ENCODE measurements at regions not wholly inside any gene's neighbourhood (a gene's known extent, or its start where the extent isn't known, plus 50 kb on each side); places are given as distances from the start of the nearest gene placed in this dataset.

DNA sequence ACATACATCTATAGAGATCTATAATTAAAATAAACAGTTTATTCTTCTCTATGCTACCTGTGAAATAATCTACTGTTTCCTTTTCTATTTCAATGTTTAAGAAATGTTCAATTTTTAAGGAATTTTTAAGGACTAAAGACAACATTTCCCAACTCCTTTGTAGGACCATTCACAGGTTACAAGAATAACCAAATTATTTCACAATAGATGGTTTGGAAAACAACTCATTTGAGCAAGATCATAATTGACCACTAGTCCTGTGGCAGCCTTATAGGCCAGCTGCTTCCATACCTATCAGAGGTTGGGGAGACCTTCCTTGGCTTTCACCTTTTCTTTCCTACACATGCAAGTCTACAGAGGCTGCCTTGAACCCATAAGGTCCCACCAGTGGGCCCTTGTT lies 193.7 kb downstream of the TTC39B start:
- no peak for DNase-seq (ENCODE audit: insufficient read length, low spot score)
- no peak for FAIRE-seq

DNA sequence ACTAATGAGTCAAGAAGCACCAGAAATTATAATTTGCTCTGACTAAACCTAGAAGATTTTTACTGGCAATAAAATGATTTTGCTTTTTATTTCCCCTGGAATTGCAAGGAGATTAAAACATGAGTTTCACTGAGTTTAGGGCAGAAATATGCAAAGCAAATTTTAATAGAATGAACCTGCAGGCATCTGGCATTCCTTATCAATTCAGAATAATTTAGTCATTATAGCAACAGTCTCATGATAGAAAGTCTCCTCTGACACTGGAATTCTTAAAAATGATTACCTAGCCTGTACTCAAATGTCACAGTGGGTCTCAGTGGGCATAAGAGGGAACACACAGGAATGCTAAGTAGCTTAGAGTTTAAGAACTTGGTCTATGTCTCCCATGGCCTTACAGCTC lies 195.9 kb downstream of the TTC39B start:
- DNase-seq (ENCODE audit: insufficient read length, low spot score): no peak
- no peak for FAIRE-seq
- no peak for TF ChIP-seq POLR2A (IDR thresholded peaks at IDR 0.05; ENCODE audit: low read depth, low read length)

More for the DNA sequence above, 193.7 kb downstream of the TTC39B start:
- no peak for TF ChIP-seq POLR2A (IDR thresholded peaks at IDR 0.05; ENCODE audit: low read depth, low read length)

DNA sequence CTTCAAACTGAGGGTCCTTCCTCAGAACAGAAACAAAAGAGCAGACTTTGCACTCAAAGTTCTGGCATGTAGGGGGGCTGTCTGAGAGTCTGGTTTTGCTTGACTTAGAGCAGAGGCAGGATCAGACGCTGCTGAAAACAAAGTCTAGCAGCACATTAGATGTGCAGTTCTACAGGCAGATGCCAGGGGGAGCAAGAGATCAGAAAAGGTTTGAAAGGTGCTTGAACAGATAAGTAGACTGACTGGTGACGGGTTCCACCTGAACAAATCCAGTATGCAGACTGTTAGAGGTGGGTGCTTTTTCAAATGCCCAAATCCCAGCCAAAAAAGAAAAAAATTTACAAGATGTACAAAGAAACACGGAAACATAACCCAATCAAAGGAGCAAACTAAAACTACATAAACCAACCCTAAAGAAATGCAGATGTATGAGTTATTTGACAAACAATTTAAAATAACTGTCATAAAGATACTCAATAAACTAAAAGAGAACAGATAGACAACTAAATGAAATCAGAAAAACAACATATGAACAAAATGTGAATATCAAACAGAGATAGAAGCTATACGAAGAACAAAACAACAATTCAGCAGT lies 194.7 kb upstream of the FREM1 start:
- FAIRE-seq: peak; percentile 92
- DNase-seq (ENCODE audit: insufficient read length, low spot score): peak; percentile 7
- no peak for TF ChIP-seq POLR2A (IDR thresholded peaks at IDR 0.05; ENCODE audit: low read depth, low read length)

DNA sequence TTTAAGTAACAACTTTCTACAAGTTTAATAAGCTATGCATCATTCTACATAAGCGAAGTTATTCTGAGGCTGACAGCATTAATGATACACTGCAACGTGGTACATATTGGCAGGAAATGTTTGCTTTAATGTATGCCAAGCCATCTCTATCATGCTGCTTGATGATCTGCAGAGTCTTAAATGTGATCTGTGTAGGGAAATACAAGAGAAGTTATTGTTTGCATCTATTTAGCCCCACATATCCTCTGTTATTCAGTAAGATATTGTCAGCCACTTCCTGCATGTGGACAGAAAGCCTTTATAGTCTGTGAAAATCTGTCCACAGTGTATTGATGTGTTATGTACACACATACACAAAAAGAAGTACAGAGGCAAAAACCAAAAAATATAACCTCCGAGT lies 193.1 kb upstream of the FREM1 start:
- no peak for TF ChIP-seq POLR2A (IDR thresholded peaks at IDR 0.05; ENCODE audit: low read depth, low read length)
- DNase-seq (ENCODE audit: insufficient read length, low spot score) (no peak), FAIRE-seq (no peak)

DNA sequence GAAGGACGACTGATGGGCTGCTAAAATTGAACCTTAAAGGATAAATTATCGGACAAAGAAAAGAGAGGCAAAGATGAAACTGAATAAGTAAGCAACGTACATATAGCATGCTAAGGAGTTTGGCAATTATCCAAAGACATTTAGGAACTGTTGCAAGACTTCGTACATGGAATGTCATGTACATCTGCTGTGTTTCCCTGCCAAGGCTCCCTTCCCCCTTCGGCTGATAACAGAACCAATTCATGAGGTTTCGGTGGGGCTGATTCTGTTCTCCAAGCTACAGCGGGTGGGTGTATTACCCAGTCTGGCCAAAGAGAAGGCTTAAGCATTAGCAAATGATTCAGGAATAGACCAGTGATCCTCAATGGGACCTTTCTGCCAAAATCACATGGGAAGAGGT lies 190.9 kb upstream of the FREM1 start:
- no peak for DNase-seq (ENCODE audit: insufficient read length, low spot score)
- FAIRE-seq: no peak
- TF ChIP-seq POLR2A (IDR thresholded peaks at IDR 0.05; ENCODE audit: low read depth, low read length): no peak

DNA sequence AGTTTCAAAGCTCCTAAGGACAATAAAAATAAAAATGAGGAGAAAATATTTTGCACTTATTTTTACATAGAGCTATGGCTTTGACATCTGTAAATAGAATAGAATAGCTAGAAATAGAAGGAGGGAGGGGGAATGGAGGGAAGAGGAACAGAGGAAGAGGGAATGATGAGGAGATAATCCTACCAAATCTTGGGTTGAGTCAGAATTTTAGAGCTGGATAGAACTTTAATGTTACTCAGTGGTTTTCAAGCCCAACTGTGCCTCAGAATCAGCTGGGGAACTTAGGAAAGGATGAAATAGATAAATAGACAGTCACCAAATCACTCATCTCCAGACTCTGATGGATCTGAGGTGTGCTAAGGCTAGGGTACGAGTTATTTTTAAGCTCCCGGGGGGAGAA lies 190.3 kb upstream of the FREM1 start:
- FAIRE-seq (no peak), DNase-seq (ENCODE audit: insufficient read length, low spot score) (no peak)
- no peak for TF ChIP-seq POLR2A (IDR thresholded peaks at IDR 0.05; ENCODE audit: low read depth, low read length)

DNA sequence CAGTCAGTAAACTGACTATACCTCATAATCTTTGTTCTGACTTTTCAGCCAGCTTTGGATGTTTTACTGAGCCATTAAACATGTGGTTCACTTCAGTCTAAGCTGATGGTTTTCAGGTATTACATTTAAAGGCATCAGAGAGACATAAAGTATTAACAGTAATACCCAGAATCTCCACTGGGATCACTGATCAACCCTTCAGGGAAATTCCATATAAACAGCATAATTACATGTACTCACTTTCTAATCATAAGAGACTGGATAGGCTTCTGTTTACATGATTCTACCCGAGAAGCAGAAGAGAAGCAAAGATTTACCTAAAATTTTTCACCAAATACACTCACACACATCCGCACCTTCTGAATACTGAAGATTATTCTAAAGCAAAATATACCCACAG lies 186.7 kb upstream of the FREM1 start:
- FAIRE-seq (no peak), DNase-seq (ENCODE audit: insufficient read length, low spot score) (no peak)
- TF ChIP-seq POLR2A (IDR thresholded peaks at IDR 0.05; ENCODE audit: low read depth, low read length): no peak

DNA sequence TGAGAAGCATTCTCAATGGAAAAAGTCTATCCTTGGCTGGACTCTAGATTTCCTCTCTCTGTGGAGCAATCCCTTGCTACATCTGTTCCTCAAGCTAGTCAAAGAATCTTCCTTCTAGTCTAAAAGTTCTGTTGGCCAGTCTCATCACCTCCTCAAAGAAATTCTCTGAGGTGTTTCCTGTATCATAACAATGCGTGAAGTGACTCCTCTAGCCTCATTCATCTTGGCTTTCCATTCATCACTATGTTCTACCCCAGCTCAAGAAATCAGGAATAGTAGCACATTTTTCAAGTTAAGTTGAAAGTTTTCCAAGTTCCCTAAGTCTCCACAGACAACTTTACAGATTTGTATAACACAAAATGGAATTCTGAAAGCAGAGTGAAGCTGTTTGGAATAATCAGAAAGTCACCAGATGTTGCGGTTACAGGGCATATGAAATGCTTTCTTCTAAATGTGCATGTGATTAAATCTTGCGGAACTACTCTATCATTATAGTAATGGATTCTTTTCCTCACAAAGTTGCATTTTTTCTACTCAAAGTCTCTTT lies 176.6 kb upstream of the FREM1 start:
- TF ChIP-seq POLR2A (IDR thresholded peaks at IDR 0.05; ENCODE audit: low read depth, low read length): no peak
- DNase-seq (ENCODE audit: insufficient read length, low spot score): no peak
- no peak for FAIRE-seq

DNA sequence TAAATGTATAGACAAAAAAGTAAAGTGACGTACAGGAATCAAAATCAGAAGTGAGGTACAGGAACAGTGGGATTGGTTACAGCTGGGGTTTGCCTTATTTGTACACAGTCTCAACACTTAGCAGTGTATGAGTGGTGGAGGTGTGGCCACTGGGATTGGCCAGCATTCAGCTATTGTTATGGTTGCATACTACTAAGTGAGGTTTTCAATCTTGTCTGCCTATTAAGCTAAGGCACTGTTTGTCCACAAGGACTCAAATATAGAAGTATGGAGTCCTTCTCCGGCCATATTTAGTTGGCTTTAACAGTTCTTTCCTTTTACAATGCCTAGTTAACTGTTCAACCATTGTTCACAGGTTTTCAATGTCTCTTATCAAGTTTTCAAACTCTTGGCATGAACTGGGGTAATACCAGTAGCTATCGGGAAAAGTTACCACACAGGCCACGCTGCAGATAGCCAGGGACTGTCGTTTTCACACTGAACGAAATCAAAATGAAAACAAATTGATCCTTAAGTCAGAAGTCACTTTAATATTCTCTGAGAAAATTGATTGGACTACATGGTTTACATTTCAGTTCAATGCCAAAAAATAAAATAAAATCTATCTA lies 176.0 kb upstream of the FREM1 start:
- no peak for TF ChIP-seq POLR2A (IDR thresholded peaks at IDR 0.05; ENCODE audit: low read depth, low read length)
- DNase-seq (ENCODE audit: insufficient read length, low spot score): no peak
- FAIRE-seq: no peak

DNA sequence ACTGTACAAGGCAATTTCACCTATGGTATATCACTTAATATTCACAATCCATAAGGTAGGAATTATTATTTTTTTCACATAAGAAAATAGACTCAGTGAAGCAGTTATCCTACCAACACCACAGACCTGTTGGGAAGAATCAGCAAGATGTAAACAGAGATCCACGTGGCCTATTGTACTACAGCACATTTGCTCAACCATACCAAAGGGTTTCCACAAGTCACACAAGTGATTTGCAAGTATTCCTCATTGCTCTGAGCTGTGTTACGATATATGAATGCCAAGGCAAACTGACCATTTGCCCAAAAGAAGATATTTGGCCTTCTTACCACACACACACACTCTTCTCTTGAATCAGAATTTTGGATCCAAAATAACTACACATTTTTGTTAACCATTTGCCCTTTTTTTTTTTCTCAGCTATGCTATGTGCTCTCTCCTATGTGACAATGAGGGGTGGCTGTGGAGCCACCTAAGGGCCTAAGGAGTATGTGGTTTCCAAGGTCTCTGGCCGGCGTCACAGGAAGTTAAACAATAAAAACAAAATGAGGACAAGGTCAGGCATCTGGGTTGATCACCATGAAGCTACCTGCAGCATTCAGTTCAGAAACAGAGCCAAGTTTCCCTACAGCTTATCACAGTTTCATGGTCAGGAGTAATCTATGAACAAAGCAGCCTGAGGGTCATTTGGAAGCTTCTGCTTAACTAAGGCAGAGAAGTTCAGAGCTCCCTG lies 171.0 kb upstream of the FREM1 start:
- FAIRE-seq: no peak

DNA sequence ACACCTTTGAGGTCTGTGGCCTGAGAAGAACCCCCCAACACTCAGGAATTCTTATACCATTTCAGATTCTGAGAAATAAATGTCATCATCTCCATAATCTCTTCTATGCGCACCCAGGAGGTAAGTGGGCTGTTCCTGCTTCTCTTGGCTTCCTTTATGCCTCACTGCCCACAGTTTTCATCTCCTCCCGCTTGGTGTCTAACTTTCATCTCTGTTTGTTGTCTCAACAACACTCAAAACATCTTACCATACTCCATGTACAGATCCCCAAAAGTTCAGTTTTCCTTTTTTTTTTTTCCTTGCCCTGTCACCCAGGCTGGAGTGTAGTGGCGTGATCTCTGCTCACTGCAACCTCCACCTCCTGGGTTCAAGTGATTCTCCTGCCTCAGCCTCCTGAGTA lies 170.2 kb upstream of the FREM1 start:
- no peak for TF ChIP-seq POLR2A (IDR thresholded peaks at IDR 0.05; ENCODE audit: low read depth, low read length)
- FAIRE-seq: no peak
- DNase-seq (ENCODE audit: insufficient read length, low spot score): no peak

More for the DNA sequence above, 171.0 kb upstream of the FREM1 start:
- TF ChIP-seq POLR2A (IDR thresholded peaks at IDR 0.05; ENCODE audit: low read depth, low read length): no peak
- no peak for DNase-seq (ENCODE audit: insufficient read length, low spot score)

DNA sequence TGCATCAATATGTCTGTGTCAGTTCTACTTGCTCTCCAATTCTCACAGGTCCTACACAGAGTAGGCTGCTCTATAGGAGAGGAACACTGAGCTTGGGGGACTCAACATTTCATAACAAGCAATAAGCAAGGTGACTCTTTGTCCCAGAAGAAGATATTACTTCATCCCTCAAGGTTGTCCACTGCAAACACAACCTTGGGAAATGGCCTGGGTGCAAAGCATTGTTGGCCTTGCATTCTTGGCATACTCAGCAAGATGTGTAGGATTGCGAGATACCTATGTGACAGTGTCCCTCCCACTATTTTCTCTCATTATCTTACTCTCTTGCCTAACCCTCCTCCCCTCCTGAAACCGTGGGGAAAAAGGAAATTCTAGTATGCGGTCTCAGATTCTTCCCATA lies 169.8 kb upstream of the FREM1 start:
- TF ChIP-seq POLR2A (IDR thresholded peaks at IDR 0.05; ENCODE audit: low read depth, low read length): no peak
- DNase-seq (ENCODE audit: insufficient read length, low spot score) (no peak), FAIRE-seq (no peak)

DNA sequence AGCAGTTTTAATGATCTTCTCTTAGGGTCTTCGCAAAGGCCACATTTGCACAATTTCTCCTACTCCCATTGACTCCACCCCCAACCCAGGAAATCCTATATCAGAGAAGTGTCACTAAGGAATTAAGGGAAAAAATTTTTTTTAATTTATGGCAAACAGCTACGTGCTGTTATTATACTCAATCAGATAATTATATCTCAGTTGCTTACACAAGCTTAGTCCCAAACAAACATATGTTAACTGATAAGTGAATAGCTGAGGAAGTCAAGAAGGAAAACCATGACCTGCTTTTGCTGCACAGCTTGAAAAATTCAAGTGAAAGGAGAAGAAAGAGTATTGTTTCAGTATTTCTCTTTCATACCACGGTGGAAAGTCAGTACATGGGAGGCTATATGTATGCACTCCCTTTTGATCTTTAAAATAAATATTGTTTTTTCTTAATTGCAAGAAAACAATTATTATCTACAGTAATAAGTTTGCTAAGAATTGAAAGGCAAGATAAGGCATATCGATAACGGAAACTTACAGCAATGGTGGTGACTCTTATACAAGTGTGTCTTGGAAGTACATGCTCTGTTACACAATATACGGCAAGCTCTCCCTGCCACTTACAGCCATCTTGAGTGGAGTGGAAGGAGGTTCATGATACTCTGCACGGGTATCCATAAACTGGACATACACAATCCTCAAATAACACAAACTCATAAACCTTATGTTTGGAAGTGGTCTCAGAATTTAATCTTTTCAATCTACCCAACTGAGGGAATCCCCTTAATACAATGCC lies 167.9 kb upstream of the FREM1 start:
- FAIRE-seq (no peak), DNase-seq (ENCODE audit: insufficient read length, low spot score) (no peak)
- no peak for TF ChIP-seq POLR2A (IDR thresholded peaks at IDR 0.05; ENCODE audit: low read depth, low read length)

DNA sequence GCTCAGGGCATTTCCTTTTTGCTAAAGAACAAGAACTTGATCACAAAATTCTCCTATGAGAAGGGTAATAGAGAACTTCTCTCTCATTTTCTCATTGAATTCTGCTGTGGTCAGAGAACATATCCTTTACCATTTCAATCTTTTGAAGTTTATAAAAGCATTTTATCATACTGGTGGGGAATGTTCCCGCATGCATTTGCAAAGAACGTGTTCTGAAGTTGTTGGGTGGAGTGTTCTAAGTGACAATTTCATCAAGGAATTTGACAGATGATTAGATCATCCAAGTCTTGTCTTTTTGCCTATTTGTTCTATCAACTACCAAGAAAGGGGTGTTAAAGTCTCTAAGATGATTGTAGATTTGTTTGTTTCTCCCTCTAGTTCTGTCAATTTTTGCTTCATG lies 163.4 kb upstream of the FREM1 start:
- no peak for FAIRE-seq
- no peak for DNase-seq (ENCODE audit: insufficient read length, low spot score)
- TF ChIP-seq POLR2A (IDR thresholded peaks at IDR 0.05; ENCODE audit: low read depth, low read length): no peak
